NCI-H524 treated with DMSO at 0.1 percent for 48 hours (cell line): ENCODE measurements at regions not wholly inside any gene's neighbourhood (a gene's known extent, or its start where the extent isn't known, plus 50 kb on each side); places are given as distances from the start of the nearest gene placed in this dataset.

Source experiments
- DNase-seq: peaks from one replicate; lab custom pipeline; 2025; lab: John Stamatoyannopoulos, UW

- no peak for DNase-seq
Observed at GRCh38 chr1:112219267-112219666, 176.7 kb upstream of the CTTNBP2NL start.

GRCh38 chr1:112230232-112230631, 165.8 kb upstream of the CTTNBP2NL start:
- no peak for DNase-seq

- DNase-seq, result no peak
Observed at GRCh38 chr1:112231331-112231730, 164.7 kb upstream of the CTTNBP2NL start.

GRCh38 chr1:112232848-112233247, 163.2 kb upstream of the CTTNBP2NL start:
- no peak for DNase-seq

GRCh38 chr1:112234710-112235109, 161.3 kb upstream of the CTTNBP2NL start:
- DNase-seq, result no peak

GRCh38 chr1:112237983-112238545, 157.9 kb upstream of the CTTNBP2NL start:
- DNase-seq, result no peak

GRCh38 chr1:112239683-112240330, 156.2 kb upstream of the CTTNBP2NL start:
- no peak for DNase-seq

GRCh38 chr1:112242470-112242869, 153.5 kb upstream of the CTTNBP2NL start:
- DNase-seq, result no peak

GRCh38 chr1:112244131-112244530, 151.9 kb upstream of the CTTNBP2NL start:
- DNase-seq, result no peak

- DNase-seq, result no peak
Observed at GRCh38 chr1:112245114-112245513, 150.9 kb upstream of the CTTNBP2NL start.

GRCh38 chr1:112247036-112247597, 148.9 kb upstream of the CTTNBP2NL start:
- peak; percentile 44 for DNase-seq

- DNase-seq, result no peak
Observed at GRCh38 chr1:112247961-112248360, 148.1 kb upstream of the CTTNBP2NL start.

- DNase-seq, result no peak
Observed at GRCh38 chr1:112250892-112251291, 145.1 kb upstream of the CTTNBP2NL start.

GRCh38 chr1:112251766-112252506, 144.1 kb upstream of the CTTNBP2NL start:
- no peak for DNase-seq

- DNase-seq, result no peak
Observed at GRCh38 chr1:112253366-112253765, 142.6 kb upstream of the CTTNBP2NL start.

- DNase-seq, result no peak
Observed at GRCh38 chr1:112255080-112255479, 140.9 kb upstream of the CTTNBP2NL start.

- DNase-seq, result no peak
Observed at GRCh38 chr1:112256411-112256810, 139.6 kb upstream of the CTTNBP2NL start.

GRCh38 chr1:112257043-112257835, 138.8 kb upstream of the CTTNBP2NL start:
- DNase-seq, result no peak

GRCh38 chr1:112260699-112261098, 135.3 kb upstream of the CTTNBP2NL start:
- no peak for DNase-seq

GRCh38 chr1:112262316-112262715, 133.7 kb upstream of the CTTNBP2NL start:
- no peak for DNase-seq

- DNase-seq, result no peak
Observed at GRCh38 chr1:112263042-112263441, 133.0 kb upstream of the CTTNBP2NL start.

- DNase-seq, result no peak
Observed at GRCh38 chr1:112263453-112263852, 132.6 kb upstream of the CTTNBP2NL start.
